WTC11 (cell line): ENCODE measurements at regions not wholly inside any gene's neighbourhood (a gene's known extent, or its start where the extent isn't known, plus 50 kb on each side); places are given as distances from the start of the nearest gene placed in this dataset.

Source experiments
- ATAC-seq: fragments of 200-7000 bp; cut with Tn5 transposase; 2 replicates; pipeline ENCODE4 v1.10.0; 2021; ENCODE audit warnings: mild to moderate bottlenecking, moderate library complexity
- CTCF ChIA-PET: fragments of 300-600 bp; sonication (Branson Sonifier 250); formaldehyde crosslinking; loops from one replicate; lab custom pipeline; 2021; ENCODE audit warnings: antibody characterized with exemption; lab: Charles Lee
- POLR2A ChIA-PET: fragments of 350-600 bp; sonication (Branson Sonifier 250); formaldehyde crosslinking; loops from one replicate; lab custom pipeline; 2021; ENCODE audit warnings: antibody characterized with exemption; lab: Charles Lee
- DNase-seq: peaks from one replicate; pipeline ENCODE4 v3.0.0; 2021; ENCODE audit warnings: low spot score
- H3K27ac Mint-ChIP-seq: 2 replicates; pipeline ENCODE4 v1.8.0; 2021; ENCODE audit warnings: mixed read lengths
- H3K27me3 Mint-ChIP-seq: 2 replicates; pipeline ENCODE4 v1.8.0; 2021; ENCODE audit warnings: low read depth, mild to moderate bottlenecking, moderate library complexity, mixed read lengths
- H3K36me3 Mint-ChIP-seq: 2 replicates; pipeline ENCODE4 v1.8.0; 2021; ENCODE audit warnings: mixed read lengths
- H3K4me1 Mint-ChIP-seq: 2 replicates; pipeline ENCODE4 v1.8.0; 2022; ENCODE audit warnings: mixed read lengths
- H3K4me3 Mint-ChIP-seq: 2 replicates; pipeline ENCODE4 v1.8.0; 2021; ENCODE audit warnings: mild to moderate bottlenecking, moderate library complexity, mixed read lengths
- H3K9me3 Mint-ChIP-seq: 2 replicates; pipeline ENCODE4 v1.8.0; 2021; ENCODE audit warnings: mixed read lengths
- ARID4B ChIP-seq: sonication (generic); formaldehyde crosslinking; IDR thresholded peaks from 2 replicates; pipeline ENCODE4 v1.8.0; 2023; ENCODE audit warnings: missing genetic modification reagents, mild to moderate bottlenecking, borderline replicate concordance
- ATF1 ChIP-seq: sonication (generic); formaldehyde crosslinking; IDR thresholded peaks from 2 replicates; pipeline ENCODE4 v1.8.1; 2023; ENCODE audit warnings: mild to moderate bottlenecking, moderate library complexity, missing genetic modification reagents
- ATF2 ChIP-seq: sonication (generic); formaldehyde crosslinking; IDR thresholded peaks from 2 replicates; pipeline ENCODE4 v1.8.1; 2022; ENCODE audit warnings: low read depth, missing genetic modification reagents, borderline replicate concordance
- CREB1 ChIP-seq: sonication (generic); formaldehyde crosslinking; IDR thresholded peaks from 2 replicates; pipeline ENCODE4 v1.8.0; 2023; ENCODE audit warnings: mild to moderate bottlenecking, missing genetic modification reagents
- E2F4 ChIP-seq: sonication (generic); formaldehyde crosslinking; IDR thresholded peaks from 2 replicates; pipeline ENCODE4 v1.8.1; 2022; ENCODE audit warnings: low read depth, mild to moderate bottlenecking, moderate library complexity, missing genetic modification reagents, borderline replicate concordance
- ELF4 ChIP-seq: sonication (generic); formaldehyde crosslinking; IDR thresholded peaks from 2 replicates; pipeline ENCODE4 v1.8.1; 2022; ENCODE audit warnings: low read depth, mild to moderate bottlenecking, moderate library complexity, missing genetic modification reagents
- EMX1 ChIP-seq: fragments of 250-450 bp; sonication (Bioruptor Pico); IDR thresholded peaks from 2 replicates; pipeline ENCODE4 v1.8.0; 2021; ENCODE audit warnings: mild to moderate bottlenecking
- FOXP1 ChIP-seq: sonication (generic); formaldehyde crosslinking; IDR thresholded peaks from 2 replicates; pipeline ENCODE4 v1.8.0; 2022; ENCODE audit warnings: missing genetic modification reagents, mild to moderate bottlenecking, moderate library complexity, borderline replicate concordance
- GABPB1 ChIP-seq: sonication (generic); formaldehyde crosslinking; IDR thresholded peaks from 2 replicates; pipeline ENCODE4 v1.8.1; 2023; ENCODE audit warnings: mild to moderate bottlenecking, missing genetic modification reagents
- HMGA2 ChIP-seq: fragments of 250-450 bp; sonication (Bioruptor Pico); IDR thresholded peaks from 2 replicates; pipeline ENCODE4 v1.4.0; 2021; ENCODE audit warnings: mild to moderate bottlenecking, moderate library complexity
- HMGXB4 ChIP-seq: sonication (generic); formaldehyde crosslinking; IDR thresholded peaks from 2 replicates; pipeline ENCODE4 v1.8.1; 2023; ENCODE audit warnings: mild to moderate bottlenecking, moderate library complexity, missing genetic modification reagents
- MXD4 ChIP-seq: fragments of 250-450 bp; sonication (Bioruptor Pico); IDR thresholded peaks from 2 replicates; pipeline ENCODE4 v1.8.0; 2021; ENCODE audit warnings: mild to moderate bottlenecking, moderate library complexity, borderline replicate concordance
- NFE2L1 ChIP-seq: sonication (generic); formaldehyde crosslinking; IDR thresholded peaks from 2 replicates; pipeline ENCODE4 v1.8.1; 2023; ENCODE audit warnings: missing genetic modification reagents
- NR1H2 ChIP-seq: sonication (generic); formaldehyde crosslinking; IDR thresholded peaks from 2 replicates; pipeline ENCODE4 v1.9.0; 2021; ENCODE audit warnings: mild to moderate bottlenecking, moderate library complexity, missing genetic modification reagents
- NR2C2 ChIP-seq: sonication (generic); formaldehyde crosslinking; IDR thresholded peaks from 2 replicates; pipeline ENCODE4 v1.8.0; 2022; ENCODE audit warnings: mild to moderate bottlenecking, missing genetic modification reagents
- PRRX2 ChIP-seq: fragments of 250-450 bp; sonication (Bioruptor Pico); IDR thresholded peaks from 2 replicates; pipeline ENCODE4 v1.8.0; 2021; ENCODE audit warnings: mild to moderate bottlenecking
- RELA ChIP-seq: sonication (generic); formaldehyde crosslinking; IDR thresholded peaks from 2 replicates; pipeline ENCODE4 v1.8.1; 2022; ENCODE audit warnings: missing genetic modification reagents, mild to moderate bottlenecking, borderline replicate concordance
- SMAD4 ChIP-seq: sonication (generic); formaldehyde crosslinking; IDR thresholded peaks from 2 replicates; pipeline ENCODE4 v1.8.0; 2022; ENCODE audit warnings: mild to moderate bottlenecking, missing genetic modification reagents
- SOX15 ChIP-seq: fragments of 250-450 bp; sonication (Bioruptor Pico); IDR thresholded peaks from 2 replicates; pipeline ENCODE4 v1.9.0; 2021; ENCODE audit warnings: mild to moderate bottlenecking
- SP1 ChIP-seq: sonication (generic); formaldehyde crosslinking; conservative IDR thresholded peaks from 2 replicates; pipeline ENCODE4 v1.8.1; 2022; ENCODE audit warnings: missing genetic modification reagents
- ZMAT4 ChIP-seq: fragments of 250-450 bp; sonication (Bioruptor Pico); IDR thresholded peaks from 2 replicates; pipeline ENCODE4 v1.9.0; 2021; ENCODE audit warnings: mild to moderate bottlenecking
- ZNF121 ChIP-seq: sonication (generic); formaldehyde crosslinking; IDR thresholded peaks from 2 replicates; pipeline ENCODE4 v1.8.0; 2023; ENCODE audit warnings: missing genetic modification reagents
- ZNF232 ChIP-seq: sonication (generic); formaldehyde crosslinking; IDR thresholded peaks from 2 replicates; pipeline ENCODE4 v1.8.0; 2022; ENCODE audit warnings: mild to moderate bottlenecking, missing genetic modification reagents
- ZNF263 ChIP-seq: sonication (generic); formaldehyde crosslinking; IDR thresholded peaks from 2 replicates; pipeline ENCODE4 v1.8.1; 2022; ENCODE audit warnings: low read depth, mild to moderate bottlenecking, moderate library complexity, missing genetic modification reagents
- ZNF423 ChIP-seq: fragments of 250-450 bp; sonication (Bioruptor Pico); IDR thresholded peaks from 2 replicates; pipeline ENCODE4 v2.1.2; 2022; ENCODE audit warnings: mild to moderate bottlenecking, moderate library complexity
- ZNF512 ChIP-seq: sonication (generic); formaldehyde crosslinking; IDR thresholded peaks from 2 replicates; pipeline ENCODE4 v1.8.1; 2022; ENCODE audit warnings: missing genetic modification reagents, borderline replicate concordance

GRCh38 chr6:141406761-141407160 is 726.0 kb upstream of the GJE1 start:
- Mint-ChIP-seq H3K27ac (no peak overlapping the region), H3K9me3 (peaks cover 47% of the 10 kb centered on the region), H3K36me3 (peaks cover 53% of the 10 kb centered on the region), H3K4me1 (no peaks in the 10 kb centered on the region), H3K4me3 (no peak overlapping the region), H3K27me3 (no peaks in the 10 kb centered on the region; the same call in 1 of the 2 replicates)
- TF ChIP-seq ZNF263 (CRISPR knock-in tag) (no peak), ZNF121 (CRISPR knock-in tag) (no peak), ATF1 (CRISPR knock-in tag) (no peak), E2F4 (CRISPR knock-in tag) (no peak), ZMAT4 (no peak), ATF2 (no peak), ZNF512 (CRISPR knock-in tag) (no peak), CREB1 (CRISPR knock-in tag) (no peak), PRRX2 (no peak), SOX15 (CRISPR knock-in tag) (no peak), MXD4 (no peak), EMX1 (no peak), ELF4 (no peak), FOXP1 (CRISPR knock-in tag) (no peak), GABPB1 (CRISPR knock-in tag) (no peak), SP1 (no peak), SMAD4 (no peak), NR1H2 (CRISPR knock-in tag) (no peak), NFE2L1 (CRISPR knock-in tag) (no peak)
- ATAC-seq (no peak), DNase-seq (no peak)
- POLR2A ChIA-PET, result no interaction called here
- CTCF ChIA-PET, result no interaction called here

GRCh38 chr6:141403827-141404226 is 728.9 kb upstream of the GJE1 start:
- H3K36me3 Mint-ChIP-seq, result peaks cover 30% of the 10 kb centered on the region
- H3K9me3 Mint-ChIP-seq, result peaks cover 27% of the 10 kb centered on the region
- DNase-seq, result no peak
- no peaks in the 10 kb centered on the region for H3K27me3 Mint-ChIP-seq
- CTCF ChIA-PET, result no interaction called here
- POLR2A ChIA-PET, result no interaction called here
- no peak for ATAC-seq
- no peak overlapping the region for H3K4me3 Mint-ChIP-seq
- H3K4me1 Mint-ChIP-seq, result no peaks in the 10 kb centered on the region
- H3K27ac Mint-ChIP-seq, result no peak overlapping the region
- TF ChIP-seq RELA (no peak), ZNF232 (CRISPR knock-in tag) (no peak), SOX15 (CRISPR knock-in tag) (no peak), ARID4B (CRISPR knock-in tag) (no peak), ZNF423 (CRISPR knock-in tag) (no peak), HMGA2 (CRISPR knock-in tag) (no peak), HMGXB4 (CRISPR knock-in tag) (no peak), NR2C2 (no peak)
